GM18873 (cell line): ENCODE measurements at regions not wholly inside any gene's neighbourhood (a gene's known extent, or its start where the extent isn't known, plus 50 kb on each side); places are given as distances from the start of the nearest gene placed in this dataset.

ENCODE experiments used
- ATAC-seq: cut with Tn5 transposase; IDR thresholded peaks from one replicate; pipeline ENCODE4 v1.9.1; 2021; ENCODE audit warnings: mild to moderate bottlenecking, moderate library complexity, moderate number of reproducible peaks; ENCODE audit not compliant: unreplicated experiment, low FRiP score

DNA sequence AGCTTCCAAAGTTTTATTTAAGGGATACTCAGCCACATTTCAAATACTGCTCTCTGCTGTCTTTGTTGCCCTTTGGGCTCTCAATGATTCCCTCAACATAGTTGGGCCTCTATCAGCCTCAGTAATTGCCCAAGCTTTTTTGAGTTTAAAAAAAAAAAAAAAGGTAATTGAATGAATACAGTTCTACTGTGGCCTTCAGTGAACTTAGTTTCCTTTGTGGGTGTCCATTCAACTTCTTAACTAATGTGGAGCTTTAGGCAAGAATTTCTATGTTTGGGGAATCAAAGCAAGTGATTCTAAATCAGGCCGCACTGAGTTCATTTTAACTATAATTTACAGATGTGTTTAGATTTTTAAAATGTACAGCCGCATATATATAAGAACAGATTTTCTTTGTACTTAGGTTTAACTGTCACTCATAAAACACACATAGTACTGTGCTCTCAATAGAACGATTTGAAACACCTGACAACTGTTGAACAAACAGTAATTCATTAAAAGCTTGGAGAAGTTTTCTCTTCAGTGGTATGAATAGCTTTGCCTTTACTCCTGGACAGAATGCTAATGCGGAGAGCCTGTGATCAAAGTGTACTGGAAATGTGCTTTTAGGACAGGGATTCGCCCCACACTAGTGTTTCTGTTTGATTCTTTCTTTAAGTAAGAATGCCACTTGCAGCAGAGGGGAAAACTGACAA lies 844.9 kb upstream of the SEMA6D start:
- no peak for ATAC-seq

GRCh38 chr15:46872981-46873330 lies 844.3 kb upstream of the SEMA6D start:
- ATAC-seq: no peak

- no peak for ATAC-seq
Measured at GRCh38 chr15:46879032-46879770, 838.1 kb upstream of the SEMA6D start.

DNA sequence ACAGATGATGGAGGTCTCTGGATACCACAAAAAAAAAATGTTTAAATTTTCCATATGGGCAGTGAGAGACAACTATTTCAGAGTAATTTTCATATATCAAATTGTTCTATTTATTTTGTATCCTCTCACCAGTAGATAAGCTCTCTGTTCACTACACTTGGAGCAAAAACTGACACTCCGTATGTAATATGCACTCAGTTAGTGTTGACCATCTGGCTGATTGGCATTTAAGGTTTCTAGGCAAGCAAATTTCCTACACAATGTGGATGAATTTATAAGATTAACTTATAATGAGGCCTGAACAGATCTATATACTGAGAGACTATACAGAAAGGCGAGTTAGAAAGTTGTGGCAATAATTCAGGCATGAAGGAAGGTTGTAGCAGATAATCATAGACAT lies 836.5 kb upstream of the SEMA6D start:
- no peak for ATAC-seq

- ATAC-seq: no peak
Measured at GRCh38 chr15:46892621-46893160, 824.6 kb upstream of the SEMA6D start.

GRCh38 chr15:46894644-46895043 lies 822.7 kb upstream of the SEMA6D start:
- ATAC-seq: no peak

GRCh38 chr15:46897266-46897665 lies 820.0 kb upstream of the SEMA6D start:
- no peak for ATAC-seq

DNA sequence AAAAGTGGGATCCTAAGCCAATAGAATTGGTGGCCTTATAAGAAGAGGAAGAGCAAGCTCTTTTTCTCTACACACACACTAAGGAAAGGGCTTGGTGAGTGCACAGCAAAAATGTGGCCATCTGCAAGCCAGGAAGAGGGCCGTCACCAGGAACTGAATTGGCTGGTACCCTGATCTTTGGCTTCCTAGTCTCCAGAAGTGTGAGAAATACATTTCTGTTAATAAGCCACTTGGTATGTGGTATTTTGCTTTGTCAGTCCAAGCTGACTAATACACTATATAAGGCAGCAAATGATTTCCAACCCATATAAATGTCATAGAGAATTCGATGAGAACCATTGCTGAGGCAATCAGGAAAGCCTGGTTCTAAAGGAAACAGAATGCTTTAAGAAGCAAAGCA lies 816.3 kb upstream of the SEMA6D start:
- ATAC-seq: no peak

- no peak for ATAC-seq
Measured at GRCh38 chr15:46917721-46918252, 799.5 kb upstream of the SEMA6D start.

- ATAC-seq: no peak
Measured at GRCh38 chr15:46918462-46919140, 798.7 kb upstream of the SEMA6D start.

DNA sequence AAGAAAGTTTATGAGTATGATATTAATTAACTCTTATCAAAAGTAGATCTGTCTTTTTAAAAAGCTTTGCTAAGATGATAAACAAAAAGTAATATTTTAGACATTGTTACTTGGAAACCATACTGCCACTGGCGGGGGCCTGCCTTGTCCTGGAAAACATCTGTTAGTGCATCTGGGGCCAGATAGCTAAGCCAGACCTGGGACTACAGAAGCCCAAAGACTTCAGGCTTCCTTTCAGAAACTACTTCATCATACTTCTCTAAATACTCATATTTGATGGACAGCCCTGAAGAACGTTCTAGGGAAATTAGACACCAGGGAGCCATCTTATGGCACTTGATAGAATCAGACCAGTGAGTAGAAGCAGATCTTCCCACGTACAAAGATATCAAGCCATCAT lies 795.4 kb upstream of the SEMA6D start:
- no peak for ATAC-seq

- no peak for ATAC-seq
Measured at GRCh38 chr15:46930426-46930825, 786.9 kb upstream of the SEMA6D start.

DNA sequence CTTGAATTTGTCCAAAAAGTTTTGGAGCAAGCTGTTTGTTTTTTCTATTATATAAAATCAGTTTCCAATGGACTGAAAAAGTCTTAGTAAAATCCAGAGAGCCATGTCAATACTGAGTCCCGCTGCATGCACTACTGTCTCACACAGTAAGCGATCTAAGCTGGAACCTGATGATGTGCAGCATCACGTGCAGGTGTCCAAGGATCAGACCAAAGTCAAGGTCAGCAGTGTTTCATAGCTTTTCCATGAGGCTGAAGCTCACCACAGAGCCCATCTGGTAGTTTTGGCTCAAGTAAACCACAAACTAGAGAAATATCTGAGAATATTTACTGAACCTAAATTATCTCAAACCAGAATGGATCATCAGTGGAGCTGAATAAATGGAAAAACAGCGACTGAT lies 784.0 kb upstream of the SEMA6D start:
- ATAC-seq: no peak

DNA sequence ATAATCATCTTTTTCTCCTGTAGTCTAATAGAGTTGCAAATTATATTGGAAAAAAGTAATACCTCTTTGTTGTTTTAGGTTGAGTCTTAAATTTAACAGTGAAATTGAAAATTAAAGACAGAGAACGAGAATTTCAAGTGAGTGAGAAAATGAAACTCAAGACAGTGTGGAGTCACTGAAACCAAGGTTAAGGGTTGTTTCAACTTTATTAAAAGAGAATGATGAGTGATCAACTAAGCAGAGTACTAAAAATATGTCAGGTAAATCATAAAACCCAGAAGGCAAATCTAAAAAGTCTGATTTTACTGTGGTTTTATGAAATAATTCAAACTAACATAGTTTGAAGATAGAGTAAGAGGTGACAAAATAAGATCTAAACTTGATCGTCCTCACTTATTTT lies 782.5 kb upstream of the SEMA6D start:
- no peak for ATAC-seq

GRCh38 chr15:46938169-46938568 lies 779.1 kb upstream of the SEMA6D start:
- no peak for ATAC-seq

DNA sequence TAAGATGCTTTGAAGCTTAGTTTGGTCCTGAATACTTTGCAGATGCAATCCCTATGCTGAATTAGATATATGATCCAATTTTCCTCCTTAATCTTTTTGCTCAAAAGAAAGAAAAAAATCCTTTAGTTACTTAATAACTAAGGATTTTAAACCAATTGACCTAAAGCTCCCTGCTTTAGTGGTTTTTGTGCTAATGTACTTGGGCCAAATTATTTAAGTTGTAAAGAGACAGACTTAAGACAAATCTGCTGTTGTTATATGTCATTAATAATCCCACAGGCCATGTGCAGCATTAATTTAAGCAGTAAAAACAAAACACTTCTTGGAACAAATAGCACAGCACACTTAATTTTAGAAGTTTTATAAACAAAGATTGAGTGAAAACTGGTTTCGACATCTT lies 776.1 kb upstream of the SEMA6D start:
- ATAC-seq: no peak

DNA sequence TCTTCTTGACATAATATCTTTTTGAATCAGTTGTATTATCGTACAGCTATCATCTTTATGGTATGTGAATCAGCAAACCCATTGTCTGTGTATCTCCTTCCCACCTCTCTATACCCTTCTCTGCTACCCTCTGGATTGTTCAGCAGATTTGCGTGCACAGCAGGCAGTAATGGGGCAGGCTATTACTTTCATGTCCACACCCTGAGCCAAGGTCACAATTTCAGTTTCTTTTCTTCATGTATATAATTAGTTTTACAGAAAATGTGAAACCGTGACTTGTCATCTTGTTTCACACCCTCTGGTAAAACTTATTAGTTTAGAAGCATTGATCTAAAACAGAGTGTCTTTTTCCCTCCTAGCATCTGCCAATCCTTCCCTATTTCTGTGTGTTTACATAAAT lies 770.4 kb upstream of the SEMA6D start:
- no peak for ATAC-seq

DNA sequence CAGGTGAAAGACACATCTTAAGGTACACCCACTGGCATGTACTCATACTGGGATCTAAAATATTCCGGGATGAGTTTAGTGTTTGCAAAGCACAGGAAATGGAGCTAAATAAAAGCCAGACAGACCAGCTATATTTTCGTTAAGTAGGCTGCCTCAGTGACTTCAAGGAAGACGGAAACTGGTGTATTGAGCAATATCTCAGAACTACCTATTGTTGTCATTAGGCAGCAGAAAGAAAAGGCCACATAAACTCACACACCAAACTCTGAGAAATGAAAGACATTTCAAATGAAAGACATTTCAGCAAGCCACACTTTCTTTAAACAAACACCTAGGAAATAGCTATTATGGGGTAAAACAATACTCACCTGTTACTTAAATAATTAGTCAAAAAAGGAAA lies 761.7 kb upstream of the SEMA6D start:
- ATAC-seq: no peak

DNA sequence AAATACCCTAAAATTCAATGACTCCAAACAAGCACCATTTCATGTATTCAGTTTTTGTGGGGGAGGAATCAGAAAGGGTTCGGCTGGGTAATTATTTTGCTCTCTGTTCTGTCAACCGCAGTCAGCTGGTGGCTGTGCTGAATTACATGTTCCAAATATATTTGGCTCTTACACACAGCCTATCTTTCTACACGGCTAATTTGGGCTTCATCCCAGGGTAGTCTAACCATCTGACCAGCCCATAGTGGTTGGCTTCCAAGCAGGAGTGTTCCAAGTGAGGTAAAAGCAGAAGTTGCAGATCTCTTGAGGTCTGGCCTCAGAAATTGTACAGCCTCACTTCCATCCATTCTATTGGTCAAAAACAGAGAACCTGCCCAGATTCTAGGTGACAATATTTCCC lies 760.8 kb upstream of the SEMA6D start:
- ATAC-seq: no peak

DNA sequence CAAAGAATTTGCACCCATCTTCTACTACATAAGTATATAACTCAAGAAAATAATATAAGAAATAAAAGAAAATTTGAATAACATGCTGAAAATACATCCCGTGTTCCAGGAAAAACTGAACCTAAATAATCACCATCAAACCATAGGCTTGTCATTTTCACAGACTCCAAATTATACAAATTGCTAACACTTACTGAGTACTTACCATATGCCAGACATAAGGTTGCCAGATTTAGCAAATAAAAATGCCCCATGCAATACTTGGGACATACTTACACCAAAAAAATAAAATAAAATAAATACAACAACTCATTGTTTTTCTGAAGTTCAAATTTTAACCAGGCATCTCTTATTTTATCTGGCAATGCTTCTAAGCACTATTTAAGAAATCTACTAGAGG lies 760.4 kb upstream of the SEMA6D start:
- ATAC-seq: no peak

DNA sequence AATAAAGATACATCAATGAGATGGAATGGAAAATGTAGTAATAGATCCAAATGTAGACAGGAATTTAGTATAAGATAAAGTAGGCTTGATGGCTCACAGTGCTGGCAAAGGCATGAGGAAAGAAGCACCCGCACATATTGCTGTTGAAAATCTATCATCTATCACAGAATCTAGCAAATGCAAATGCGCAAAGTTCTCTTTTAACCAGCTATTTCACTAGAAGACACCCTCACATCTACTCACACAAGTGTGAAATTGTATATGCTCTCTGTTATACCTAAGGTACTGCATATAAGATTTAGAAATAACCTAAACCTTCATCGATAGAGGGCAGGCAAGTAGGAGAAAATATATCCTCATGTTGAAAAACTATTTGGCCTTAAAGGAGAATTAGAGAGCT lies 756.7 kb upstream of the SEMA6D start:
- ATAC-seq: no peak
